OCI-LY7 (cell line): ENCODE measurements at regions not wholly inside any gene's neighbourhood (a gene's known extent, or its start where the extent isn't known, plus 50 kb on each side); places are given as distances from the start of the nearest gene placed in this dataset.

ENCODE experiments used
- CTCF ChIP-seq: fragments of 200-600 bp; sonication (generic); conservative IDR thresholded peaks from 2 replicates; pipeline ENCODE4 v1.5.1; 2014; ENCODE audit warnings: mild to moderate bottlenecking, antibody characterized with exemption, low read length, moderate library complexity, mixed read lengths
- EZH2phosphoT487 ChIP-seq: fragments of 200-600 bp; sonication (generic); IDR thresholded peaks from 2 replicates; pipeline ENCODE4 v1.6.1; 2018; ENCODE audit warnings: low read depth, borderline replicate concordance, mild to moderate bottlenecking, mixed run types, antibody characterized with exemption, low read length, moderate library complexity, mixed read lengths

GRCh38 chr5:162324328-162324727, 256.8 kb downstream of the GABRG2 start:
- TF ChIP-seq CTCF (no peak), EZH2phosphoT487 (no peak)
